ENCODE measurements at regions not wholly inside any gene's neighbourhood (a gene's known extent, or its start where the extent isn't known, plus 50 kb on each side); places are given as distances from the start of the nearest gene placed in this dataset.

- Mint-ChIP-seq H3K36me3 (ENCODE audit: insufficient read depth in 1 of 3, low read depth in 3 of 3) (no peaks in the 10 kb centered on the region), H3K4me1 (no peaks in the 10 kb centered on the region), H3K4me3 (no peak overlapping the region), H3K27me3 (ENCODE audit: low read depth) (no peaks in the 10 kb centered on the region), H3K9me3 (no peaks in the 10 kb centered on the region), H3K27ac (no peak overlapping the region)
- no peak overlapping the region for H2BK120ac ChIP-seq (ENCODE audit: low read depth, low read length, poor library complexity, severe bottlenecking)
- no peak overlapping the region for H3K56ac ChIP-seq (ENCODE audit: insufficient read length, low read depth, low read length)
- H3K9me3 ChIP-seq (ENCODE audit: control insufficient read depth, low read depth, low read length), result no peaks in the 10 kb centered on the region
- no peak overlapping the region for H3K9ac ChIP-seq (ENCODE audit: extremely low read depth, insufficient read length, low read length)
- H4K5ac ChIP-seq (ENCODE audit: insufficient read length, low read depth, low read length), result no peak overlapping the region
- H2AK5ac ChIP-seq (ENCODE audit: insufficient read length, low read length), result no peak overlapping the region
- no CpG with 5 or more reads among the region's 4 CpGs for WGBS (ENCODE audit: extremely low coverage, insufficient read length, low lambda C conversion rate)
- H3T11ph ChIP-seq (ENCODE audit: low read length), result no peak overlapping the region
- no peak overlapping the region for H3K4ac ChIP-seq (ENCODE audit: low read depth, low read length)
- no peak overlapping the region for H4K91ac ChIP-seq (ENCODE audit: insufficient read length, low read depth, low read length)
- no peaks in the 10 kb centered on the region for H3K79me2 ChIP-seq (ENCODE audit: insufficient read depth, low read length)
- H2BK12ac ChIP-seq (ENCODE audit: insufficient read length, low read depth, low read length), result no peak overlapping the region
- H3K27me3 ChIP-seq (ENCODE audit: insufficient read depth, low read length), result no peaks in the 10 kb centered on the region
- no peak overlapping the region for H3K18ac ChIP-seq (ENCODE audit: insufficient read length, low read depth, low read length)
- no peak overlapping the region for H3K14ac ChIP-seq (ENCODE audit: insufficient read depth, low read length)
- TF ChIP-seq CTCF (conservative IDR thresholded peaks at IDR 0.05), result no peak
- no peak overlapping the region for H3K4me2 ChIP-seq (ENCODE audit: insufficient read depth, insufficient read length, low read length)
- H3K23ac ChIP-seq (ENCODE audit: insufficient read length, low read depth, low read length), result no peak overlapping the region
- no peak overlapping the region for H2BK20ac ChIP-seq (ENCODE audit: low read depth, low read length, poor library complexity, severe bottlenecking)
- H3K4me1 ChIP-seq (ENCODE audit: insufficient read depth, low read length), result no peaks in the 10 kb centered on the region
- H2AFZ ChIP-seq (ENCODE audit: low read length), result no peak overlapping the region
- no peak overlapping the region for H2BK15ac ChIP-seq (ENCODE audit: low read depth, low read length)
- no peak overlapping the region for H4K8ac ChIP-seq (replicated peaks; ENCODE audit: insufficient read length, low read depth, low read length)
- no peaks in the 10 kb centered on the region for H3K79me1 ChIP-seq (ENCODE audit: insufficient read depth, low read depth, low read length, poor library complexity, severe bottlenecking)
- no peak overlapping the region for H3K27ac ChIP-seq (ENCODE audit: insufficient read length, low read depth, low read length)
- no peak overlapping the region for H2BK5ac ChIP-seq (ENCODE audit: insufficient read length, low read length)
- no peaks in the 10 kb centered on the region for H4K20me1 ChIP-seq (ENCODE audit: control insufficient read depth, insufficient read depth, insufficient read length)
- no peak for DNase-seq
- H3K23me2 ChIP-seq (ENCODE audit: insufficient read length, low read depth, low read length, poor library complexity, severe bottlenecking), result no peaks in the 10 kb centered on the region
Observed at GRCh38 chr3:22469995-22470394, 719.0 kb upstream of the ZNF385D start.
